PFSK-1 (cell line): ENCODE measurements at regions not wholly inside any gene's neighbourhood (a gene's known extent, or its start where the extent isn't known, plus 50 kb on each side); places are given as distances from the start of the nearest gene placed in this dataset.

ENCODE experiments used
- FOXP2 ChIP-seq: optimal IDR thresholded peaks from 2 replicates; pipeline ENCODE3; 2011; ENCODE audit warnings: borderline replicate concordance, control low read depth, inconsistent platforms; ENCODE audit not compliant: insufficient read depth; ENCODE audit errors: extremely low read length, extremely low read depth
- POLR2AphosphoS5 ChIP-seq: IDR thresholded peaks from 2 replicates; pipeline ENCODE4 v1.6.1; 2012; ENCODE audit warnings: low read depth, mild to moderate bottlenecking, control low read depth, low read length, moderate library complexity
- REST ChIP-seq, 2 experiments: IDR thresholded peaks; 2 replicates each; pipeline versions ENCODE4 v1.6.1 to v1.8.0; 2011 to 2012; ENCODE audit warnings: low read depth in 2 of 2, low read length in 2 of 2, control low read depth in 1 of 2, inconsistent platforms in 1 of 2, mild to moderate bottlenecking in 1 of 2, moderate library complexity in 1 of 2; ENCODE audit not compliant: insufficient read depth in 1 of 2
- SIN3A ChIP-seq: IDR thresholded peaks from 2 replicates; pipeline ENCODE4 v1.6.1; 2012; ENCODE audit warnings: mild to moderate bottlenecking, low read length, moderate library complexity, borderline replicate concordance; ENCODE audit not compliant: insufficient read depth
- TAF1 ChIP-seq: IDR thresholded peaks from 2 replicates; pipeline ENCODE4 v1.6.1; 2012; ENCODE audit warnings: low read length, control low read depth, borderline replicate concordance; ENCODE audit not compliant: insufficient read depth

- TF ChIP-seq SIN3A (no peak), REST (IDR thresholded peaks at IDR 0.05; ENCODE audit: insufficient read depth in 1 of 2, low read depth in 2 of 2, low read length in 2 of 2) (no peak), POLR2AphosphoS5 (no peak)
Observed at GRCh38 chr4:125710766-125711165, 396.0 kb downstream of the FAT4 start.

- TF ChIP-seq TAF1 (no peak), FOXP2 (no peak), REST (IDR thresholded peaks at IDR 0.05; ENCODE audit: insufficient read depth in 1 of 2, low read depth in 2 of 2, low read length in 2 of 2) (no peak), SIN3A (no peak), POLR2AphosphoS5 (no peak)
Observed at GRCh38 chr4:125714049-125714448, 399.3 kb downstream of the FAT4 start.

GRCh38 chr4:125714845-125715244 is 400.1 kb downstream of the FAT4 start:
- TF ChIP-seq REST (IDR thresholded peaks at IDR 0.05; ENCODE audit: insufficient read depth in 1 of 2, low read depth in 2 of 2, low read length in 2 of 2) = no peak
- TF ChIP-seq POLR2AphosphoS5 = no peak
- TF ChIP-seq FOXP2 = no peak
- TF ChIP-seq SIN3A = no peak
- TF ChIP-seq TAF1 = no peak

DNA sequence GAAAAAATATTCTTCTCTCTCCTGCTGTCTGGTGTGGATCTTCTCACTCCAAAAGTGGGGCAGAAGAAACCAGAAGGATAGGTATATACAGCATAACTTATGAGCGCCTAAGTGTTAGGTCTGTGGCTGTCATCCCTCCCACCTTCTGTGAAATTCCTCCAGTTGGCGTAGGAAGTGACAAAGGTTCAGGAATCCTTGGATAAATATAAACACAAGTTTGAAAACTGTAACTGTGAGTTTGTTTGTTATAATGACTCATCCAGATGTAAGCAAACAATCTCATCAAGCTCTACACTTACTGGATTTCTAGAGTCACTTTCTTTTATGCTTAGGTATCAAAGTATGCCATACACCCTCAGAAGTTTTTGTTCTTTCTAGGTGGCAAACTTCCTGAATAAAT is 405.2 kb downstream of the FAT4 start:
- TF ChIP-seq FOXP2 = no peak

DNA sequence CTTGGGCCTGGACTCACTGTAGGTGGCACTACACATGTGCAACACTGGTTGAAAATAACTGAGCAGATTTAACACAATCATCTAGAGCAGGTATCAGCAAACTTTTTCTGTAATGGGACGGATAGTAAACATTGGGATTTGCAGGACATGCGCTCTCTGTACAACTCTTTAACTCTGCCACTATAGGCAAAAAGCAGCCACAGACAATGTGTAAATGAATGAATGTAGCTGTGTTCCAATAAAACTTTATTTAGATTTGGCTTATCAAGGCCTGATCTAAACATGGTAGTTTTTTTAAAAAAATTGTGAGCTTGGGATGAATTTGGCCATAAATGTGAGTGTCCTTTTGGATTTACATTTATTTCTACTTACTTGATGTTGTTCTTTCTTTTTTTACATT is 407.3 kb downstream of the FAT4 start:
- no peak for TF ChIP-seq TAF1
- no peak for TF ChIP-seq REST (IDR thresholded peaks at IDR 0.05; ENCODE audit: insufficient read depth in 1 of 2, low read depth in 2 of 2, low read length in 2 of 2)
- no peak for TF ChIP-seq SIN3A
- TF ChIP-seq POLR2AphosphoS5 = no peak
- no peak for TF ChIP-seq FOXP2
